Kidney (tissue), 13 donors: ENCODE measurements at regions not wholly inside any gene's neighbourhood (a gene's known extent, or its start where the extent isn't known, plus 50 kb on each side); places are given as distances from the start of the nearest gene placed in this dataset.

Source experiments
- DNase-seq, 5 donors: peaks; one replicate each; pipeline ENCODE4 v3.0.0-alpha.2; 2013 to 2020
- FAIRE-seq: peaks from 2 replicates; lab custom pipeline; 2012; peaks lifted over from hg19 to GRCh38; lab: Jason Lieb, UNC
- H3K27ac ChIP-seq, 2 donors: one replicate each; pipeline ENCODE4 v1.7.0; 2013; ENCODE audit warnings: low read depth in 2 of 2, low read length in 2 of 2, inconsistent platforms in 1 of 2
- H3K27me3 ChIP-seq: one replicate; pipeline ENCODE4 v1.7.1; 2013; ENCODE audit warnings: low read length, inconsistent platforms; ENCODE audit not compliant: control insufficient read depth, insufficient read depth
- H3K36me3 ChIP-seq, 3 donors: one replicate each; pipeline versions ENCODE4 v1.7.0 to v1.7.1; 2013; ENCODE audit warnings: low read length in 3 of 3, control low read depth in 1 of 3, inconsistent platforms in 1 of 3; ENCODE audit not compliant: insufficient read depth in 3 of 3, control insufficient read depth in 2 of 3
- H3K4me1 ChIP-seq, 3 donors: one replicate each; pipeline versions ENCODE4 v1.7.0 to v1.7.1; 2013; ENCODE audit warnings: low read length in 3 of 3, inconsistent platforms in 1 of 3, low read depth in 1 of 3; ENCODE audit not compliant: control insufficient read depth in 2 of 3, insufficient read depth in 2 of 3
- H3K4me3 ChIP-seq, 3 donors: one replicate each; pipeline versions ENCODE4 v1.7.0 to v1.8.1; 2013; ENCODE audit warnings: low read length in 3 of 3, control low read depth in 1 of 3, inconsistent platforms in 1 of 3
- H3K9ac ChIP-seq, 3 donors: one replicate each; pipeline versions ENCODE4 v1.7.0 to v1.7.1; 2013; ENCODE audit warnings: low read length in 3 of 3, control low read depth in 1 of 3, inconsistent platforms in 1 of 3
- H3K9me3 ChIP-seq, 3 donors: one replicate each; pipeline versions ENCODE4 v1.7.0 to v1.7.1; 2013; ENCODE audit warnings: low read length in 3 of 3, control low read depth in 1 of 3, inconsistent platforms in 1 of 3; ENCODE audit not compliant: control insufficient read depth in 2 of 3, insufficient read depth in 1 of 3
- intact Hi-C: fragments of 100-400 bp; cut with DNase I; formaldehyde crosslinking; loops from one replicate; pipeline ENCODE4 v1.11.1; 2022
- TF ChIP-seq, protein P1 (sequence below): IDR thresholded peaks from 3 replicates; pipeline ENCODE4 v1.5.1; 2012; ENCODE audit warnings: mild to moderate bottlenecking, moderate library complexity, borderline replicate concordance; ENCODE audit not compliant: insufficient read depth; ENCODE audit errors: extremely low read depth
- donor health status: control.
- donor health status: control.
- donor health status: control.
- donor health status: control.
- donor health status: control.
- donor health status: DM: yes; HTN: yes; CAD: no.
- donor health status: Normal renal cell carcinoma (clear cell type).

DNA sequence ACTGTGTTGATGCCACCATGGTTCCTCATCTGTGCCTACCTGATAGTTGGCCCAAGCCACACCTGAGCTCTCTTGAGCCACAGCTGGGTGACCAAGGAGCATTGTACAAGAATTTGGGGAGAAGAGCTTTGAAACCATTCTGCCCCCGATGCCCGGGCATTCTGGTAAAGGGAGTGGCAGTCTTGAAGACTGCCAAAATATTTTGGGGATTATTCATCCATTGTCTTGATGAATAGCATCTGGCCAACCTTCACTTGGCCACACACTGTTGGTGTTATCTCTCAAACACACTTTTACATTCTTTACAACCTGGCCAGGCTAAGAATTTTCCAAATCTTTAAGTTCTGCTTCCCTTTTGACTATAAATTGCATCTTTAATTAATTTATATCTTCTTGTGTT lies 113.1 kb upstream of the PCBD1 start:
- intact Hi-C loops, result no loop called here
- DNase-seq, result no peak
- Histone ChIP-seq H3K27me3 (no peaks in the 10 kb centered on the region), H3K36me3 (no peaks in the 10 kb centered on the region), H3K4me3 (no peak overlapping the region), H3K27ac (no peak overlapping the region), H3K9ac (no peak overlapping the region), H3K9me3 (no peaks in the 10 kb centered on the region), H3K4me1 (no peaks in the 10 kb centered on the region)
- TF ChIP-seq, protein P1, sequence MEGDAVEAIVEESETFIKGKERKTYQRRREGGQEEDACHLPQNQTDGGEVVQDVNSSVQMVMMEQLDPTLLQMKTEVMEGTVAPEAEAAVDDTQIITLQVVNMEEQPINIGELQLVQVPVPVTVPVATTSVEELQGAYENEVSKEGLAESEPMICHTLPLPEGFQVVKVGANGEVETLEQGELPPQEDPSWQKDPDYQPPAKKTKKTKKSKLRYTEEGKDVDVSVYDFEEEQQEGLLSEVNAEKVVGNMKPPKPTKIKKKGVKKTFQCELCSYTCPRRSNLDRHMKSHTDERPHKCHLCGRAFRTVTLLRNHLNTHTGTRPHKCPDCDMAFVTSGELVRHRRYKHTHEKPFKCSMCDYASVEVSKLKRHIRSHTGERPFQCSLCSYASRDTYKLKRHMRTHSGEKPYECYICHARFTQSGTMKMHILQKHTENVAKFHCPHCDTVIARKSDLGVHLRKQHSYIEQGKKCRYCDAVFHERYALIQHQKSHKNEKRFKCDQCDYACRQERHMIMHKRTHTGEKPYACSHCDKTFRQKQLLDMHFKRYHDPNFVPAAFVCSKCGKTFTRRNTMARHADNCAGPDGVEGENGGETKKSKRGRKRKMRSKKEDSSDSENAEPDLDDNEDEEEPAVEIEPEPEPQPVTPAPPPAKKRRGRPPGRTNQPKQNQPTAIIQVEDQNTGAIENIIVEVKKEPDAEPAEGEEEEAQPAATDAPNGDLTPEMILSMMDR, result no peak
- no peak for FAIRE-seq

DNA sequence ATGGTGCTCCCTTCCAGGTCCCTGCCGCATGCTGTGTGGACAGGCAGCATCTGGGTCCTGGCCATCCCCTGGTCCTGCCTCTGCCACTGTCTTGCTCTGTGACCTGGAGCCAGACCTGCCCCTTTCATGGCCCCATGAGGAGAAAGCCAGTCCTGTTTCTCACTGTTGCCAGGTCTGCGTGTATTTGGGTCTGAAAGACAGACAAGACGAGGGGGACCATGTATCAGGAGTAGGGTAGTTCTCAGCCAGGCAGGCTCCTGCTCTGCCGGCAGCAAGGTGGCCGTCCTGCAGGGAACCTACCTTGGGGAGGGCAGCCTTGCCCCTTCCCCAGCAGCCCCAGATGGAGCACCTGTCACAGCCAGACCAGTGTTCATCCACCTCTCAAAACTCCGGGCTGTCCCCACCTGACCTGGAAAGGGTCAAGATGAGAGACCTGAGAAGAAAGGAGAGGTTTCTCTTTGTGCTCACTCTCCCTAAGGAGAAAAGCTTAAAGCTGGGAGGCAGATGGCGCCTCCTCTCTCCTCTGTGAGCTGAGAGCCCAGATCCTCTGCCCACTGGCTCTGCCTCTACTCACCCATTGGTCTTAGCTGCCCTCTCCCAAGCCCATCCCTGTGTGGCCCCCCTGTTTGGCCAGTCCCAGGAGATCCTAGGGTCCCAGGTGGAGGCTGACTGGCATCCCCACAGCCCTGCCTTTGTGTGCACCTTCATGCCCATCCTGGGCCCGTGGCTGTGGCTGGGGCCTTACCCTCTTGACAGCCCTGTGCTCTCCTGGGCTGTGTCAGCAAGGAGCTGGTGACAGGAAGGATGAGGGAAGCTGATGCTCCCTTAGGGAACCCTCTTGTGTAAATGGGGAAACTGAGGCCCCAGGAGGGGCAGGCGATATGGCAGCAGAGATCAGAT lies 116.1 kb upstream of the PCBD1 start:
- intact Hi-C loops, result no loop called here
- TF ChIP-seq, protein P1, result no peak
- H3K27me3 ChIP-seq, result no peaks in the 10 kb centered on the region
- no peak overlapping the region for H3K27ac ChIP-seq
- no peak for DNase-seq
- H3K9me3 ChIP-seq, result no peaks in the 10 kb centered on the region
- H3K4me3 ChIP-seq, result no peak overlapping the region
- no peak overlapping the region for H3K9ac ChIP-seq
- no peak for FAIRE-seq
- no peaks in the 10 kb centered on the region for H3K4me1 ChIP-seq
- H3K36me3 ChIP-seq, result no peaks in the 10 kb centered on the region

DNA sequence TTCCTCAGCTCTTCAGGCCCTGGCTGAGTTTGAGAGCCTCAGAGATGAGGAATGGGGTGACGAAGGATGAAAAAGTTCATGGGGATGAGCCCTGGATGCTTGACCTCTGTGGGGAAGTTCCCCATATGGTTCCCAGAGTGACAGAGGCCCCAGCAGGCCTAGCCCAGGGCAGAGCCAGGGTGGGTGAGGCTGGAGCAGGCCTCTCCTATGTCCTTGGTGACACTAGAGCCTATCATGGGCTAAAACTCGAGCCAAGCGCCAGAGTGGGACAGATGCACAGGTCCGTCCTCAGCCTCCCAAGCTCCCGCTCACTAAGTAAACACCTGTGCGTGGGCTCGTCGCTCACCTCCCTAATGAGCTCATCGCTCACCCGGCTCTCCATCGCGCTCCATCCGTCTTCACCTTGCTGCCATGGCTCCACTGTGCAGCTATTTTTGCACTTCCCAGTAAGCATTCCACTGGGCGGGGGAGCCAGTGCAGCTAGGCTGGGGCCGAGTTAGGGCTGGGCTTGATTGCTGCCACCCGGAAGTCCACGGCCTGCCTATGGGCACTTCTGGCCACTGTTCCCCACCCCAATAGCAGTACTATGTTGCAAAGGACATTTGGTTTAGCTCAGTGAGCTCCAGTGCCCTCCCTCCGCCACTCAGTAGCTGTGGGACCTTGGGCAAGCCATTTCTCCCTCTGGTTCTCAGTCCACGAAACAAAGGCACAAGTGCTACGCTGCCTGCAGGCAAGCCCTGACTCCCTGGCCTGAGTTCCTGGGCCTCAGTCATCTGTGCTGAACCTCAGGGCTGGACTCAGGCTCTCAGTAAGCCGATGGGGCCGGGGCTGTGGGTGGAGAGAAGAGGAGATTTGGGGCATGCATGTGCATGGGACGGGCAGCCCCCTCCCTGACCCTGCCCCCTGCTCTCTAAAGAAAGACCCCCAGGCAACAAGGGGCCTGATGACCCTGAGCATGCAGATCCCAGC lies 117.3 kb upstream of the PCBD1 start:
- Histone ChIP-seq H3K4me3 (no peak overlapping the region), H3K9me3 (no peaks in the 10 kb centered on the region), H3K9ac (no peak overlapping the region), H3K27me3 (no peaks in the 10 kb centered on the region), H3K4me1 (no peaks in the 10 kb centered on the region), H3K27ac (no peak overlapping the region), H3K36me3 (no peaks in the 10 kb centered on the region)
- FAIRE-seq (no peak), DNase-seq (peak in 3 of 5 donors; percentile 45 to 61 (median 47))
- intact Hi-C loops, result no loop called here
- TF ChIP-seq, protein P1, result no peak
